DND-41 (cell line): ENCODE measurements at regions not wholly inside any gene's neighbourhood (a gene's known extent, or its start where the extent isn't known, plus 50 kb on each side); places are given as distances from the start of the nearest gene placed in this dataset.

ENCODE experiments used
- ATAC-seq: fragments of 200-7000 bp; cut with Tn5 transposase; 3 replicates; pipeline ENCODE4 v1.9.1; 2021; ENCODE audit warnings: low read depth; ENCODE audit not compliant: insufficient read depth
- DNase-seq: peaks from one replicate; pipeline ENCODE4 v3.0.0-alpha.2; 2020
- H2AFZ ChIP-seq: 2 replicates; pipeline ENCODE4 v1.6.0; 2012; ENCODE audit warnings: low read depth, low read length
- H3K27ac ChIP-seq: 2 replicates; pipeline ENCODE4 v1.5.1; 2012; ENCODE audit warnings: low read length, inconsistent platforms
- H3K27me3 ChIP-seq: fragments of 200-600 bp; sonication (generic); 2 replicates; pipeline ENCODE4 v1.6.0; 2012; ENCODE audit warnings: low read length, mild to moderate bottlenecking, inconsistent platforms; ENCODE audit not compliant: insufficient read depth, poor library complexity
- H3K36me3 ChIP-seq: 2 replicates; pipeline ENCODE4 v1.5.1; 2012; ENCODE audit warnings: low read length, inconsistent platforms; ENCODE audit not compliant: insufficient read depth
- H3K4me1 ChIP-seq: 2 replicates; pipeline ENCODE4 v1.5.1; 2012; ENCODE audit warnings: mild to moderate bottlenecking, low read length; ENCODE audit not compliant: insufficient read depth
- H3K4me2 ChIP-seq: 2 replicates; pipeline ENCODE4 v1.6.0; 2012; ENCODE audit warnings: mild to moderate bottlenecking, moderate library complexity, low read length, inconsistent platforms; ENCODE audit not compliant: insufficient read depth
- H3K4me3 ChIP-seq, 2 experiments: fragments of 200-600 bp in 1 of 2; shearing (Covaris generic) in 1 of 2; 2 replicates each; pipeline ENCODE4 v1.5.1; 2012 to 2016; ENCODE audit warnings: inconsistent platforms in 2 of 2, low read length in 2 of 2, mild to moderate bottlenecking in 2 of 2, low read depth in 1 of 2, moderate library complexity in 1 of 2
- H3K79me2 ChIP-seq: 2 replicates; pipeline ENCODE4 v1.6.0; 2012; ENCODE audit warnings: low read length, inconsistent platforms; ENCODE audit not compliant: insufficient read depth
- H3K9ac ChIP-seq: 2 replicates; pipeline ENCODE4 v1.6.0; 2012; ENCODE audit warnings: low read depth, mild to moderate bottlenecking, inconsistent platforms, low read length, moderate library complexity
- H3K9me3 ChIP-seq: 2 replicates; pipeline ENCODE4 v1.5.1; 2012; ENCODE audit warnings: low read length, moderate library complexity, mild to moderate bottlenecking, inconsistent platforms; ENCODE audit not compliant: insufficient read depth, severe bottlenecking
- H4K20me1 ChIP-seq: 2 replicates; pipeline ENCODE4 v1.6.0; 2012; ENCODE audit warnings: low read length; ENCODE audit not compliant: insufficient read depth
- EZH2 ChIP-seq: IDR thresholded peaks from 3 replicates; pipeline ENCODE4 v1.6.1; 2012; ENCODE audit warnings: borderline replicate concordance, low read depth, mild to moderate bottlenecking, moderate library complexity, low read length, inconsistent platforms; ENCODE audit not compliant: severe bottlenecking
- TF ChIP-seq, protein P1 (sequence below): IDR thresholded peaks from 2 replicates; pipeline ENCODE4 v1.5.1; 2012; ENCODE audit warnings: borderline replicate concordance, low read length, moderate library complexity, mild to moderate bottlenecking; ENCODE audit not compliant: poor library complexity, severe bottlenecking; ENCODE audit errors: extremely low read depth

DNA sequence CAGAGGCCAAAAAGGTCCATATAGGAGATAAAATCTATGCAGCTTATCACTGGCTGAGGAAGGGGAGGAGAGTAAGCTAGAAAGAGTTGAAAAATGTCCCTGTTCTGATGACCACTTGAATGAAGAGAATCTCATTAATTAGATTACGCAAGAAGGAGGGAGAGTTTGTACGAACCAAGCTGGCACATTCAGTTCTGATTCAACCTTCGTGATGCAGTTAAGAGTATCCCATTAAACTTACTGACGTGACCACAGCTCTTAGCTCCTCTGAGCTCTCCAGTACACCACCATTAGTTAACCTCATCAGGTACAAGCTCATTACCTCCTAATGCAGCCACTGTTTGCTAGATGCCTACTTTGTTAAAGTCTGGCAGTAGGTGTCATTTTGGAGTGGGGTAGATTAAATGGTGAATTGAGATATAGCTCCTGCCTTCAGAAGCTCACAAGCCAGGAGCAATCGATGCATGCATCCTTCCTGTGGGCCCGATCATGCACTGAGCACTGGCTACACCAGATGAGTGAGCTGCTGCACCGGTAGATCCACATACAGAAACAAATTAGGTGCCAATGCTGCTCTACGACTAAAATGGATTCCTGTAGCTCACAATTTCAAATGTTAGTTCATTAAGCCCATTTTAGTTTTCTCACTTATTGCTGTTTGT is 458.3 kb downstream of the COG6 start:
- Histone ChIP-seq H3K79me2 (no peaks in the 10 kb centered on the region), H3K4me2 (no peak overlapping the region), H3K27ac (no peak overlapping the region), H3K27me3 (peaks cover 13% of the 10 kb centered on the region), H3K9me3 (no peaks in the 10 kb centered on the region), H3K4me1 (no peaks in the 10 kb centered on the region), H3K4me3 (no peak overlapping the region), H4K20me1 (no peaks in the 10 kb centered on the region), H2AFZ (no peak overlapping the region), H3K36me3 (no peaks in the 10 kb centered on the region), H3K9ac (no peak overlapping the region)
- DNase-seq (no peak), ATAC-seq (no peak)
- TF ChIP-seq, protein P1, sequence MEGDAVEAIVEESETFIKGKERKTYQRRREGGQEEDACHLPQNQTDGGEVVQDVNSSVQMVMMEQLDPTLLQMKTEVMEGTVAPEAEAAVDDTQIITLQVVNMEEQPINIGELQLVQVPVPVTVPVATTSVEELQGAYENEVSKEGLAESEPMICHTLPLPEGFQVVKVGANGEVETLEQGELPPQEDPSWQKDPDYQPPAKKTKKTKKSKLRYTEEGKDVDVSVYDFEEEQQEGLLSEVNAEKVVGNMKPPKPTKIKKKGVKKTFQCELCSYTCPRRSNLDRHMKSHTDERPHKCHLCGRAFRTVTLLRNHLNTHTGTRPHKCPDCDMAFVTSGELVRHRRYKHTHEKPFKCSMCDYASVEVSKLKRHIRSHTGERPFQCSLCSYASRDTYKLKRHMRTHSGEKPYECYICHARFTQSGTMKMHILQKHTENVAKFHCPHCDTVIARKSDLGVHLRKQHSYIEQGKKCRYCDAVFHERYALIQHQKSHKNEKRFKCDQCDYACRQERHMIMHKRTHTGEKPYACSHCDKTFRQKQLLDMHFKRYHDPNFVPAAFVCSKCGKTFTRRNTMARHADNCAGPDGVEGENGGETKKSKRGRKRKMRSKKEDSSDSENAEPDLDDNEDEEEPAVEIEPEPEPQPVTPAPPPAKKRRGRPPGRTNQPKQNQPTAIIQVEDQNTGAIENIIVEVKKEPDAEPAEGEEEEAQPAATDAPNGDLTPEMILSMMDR = no peak
- TF ChIP-seq EZH2 = no peak

GRCh38 chr13:40114305-40114896 is 458.9 kb downstream of the COG6 start:
- Histone ChIP-seq H3K4me3 (no peak overlapping the region), H3K36me3 (no peaks in the 10 kb centered on the region), H4K20me1 (no peaks in the 10 kb centered on the region), H3K27me3 (peaks cover 13% of the 10 kb centered on the region), H3K4me2 (no peak overlapping the region), H3K9me3 (no peaks in the 10 kb centered on the region), H3K79me2 (no peaks in the 10 kb centered on the region), H2AFZ (no peak overlapping the region), H3K9ac (no peak overlapping the region), H3K27ac (no peak overlapping the region), H3K4me1 (no peaks in the 10 kb centered on the region)
- ATAC-seq (no peak), DNase-seq (no peak)
- TF ChIP-seq EZH2 = no peak
- TF ChIP-seq, protein P1 = no peak

DNA sequence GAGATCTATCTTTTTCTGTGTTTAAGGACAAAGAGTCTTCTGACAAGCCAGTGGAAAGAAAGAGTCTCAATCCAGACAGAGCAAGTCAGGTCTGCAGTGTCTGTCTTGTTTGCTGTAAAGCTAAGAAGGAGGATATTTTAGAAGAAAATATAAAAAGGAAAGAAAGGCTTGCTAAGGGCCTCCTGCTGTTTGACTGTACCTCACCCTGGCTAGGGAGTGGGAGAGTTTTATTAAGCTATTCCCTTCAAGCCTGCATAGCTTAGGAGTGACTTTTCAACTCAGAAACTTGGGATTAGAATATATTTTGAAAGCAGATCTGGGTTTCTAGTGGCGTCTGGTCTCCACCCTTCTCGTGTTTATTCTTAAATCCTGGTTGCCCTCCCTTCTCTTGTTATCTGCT is 460.0 kb downstream of the COG6 start:
- Histone ChIP-seq H3K36me3 (no peaks in the 10 kb centered on the region), H3K9ac (no peak overlapping the region), H3K4me2 (no peak overlapping the region), H3K27ac (no peak overlapping the region), H3K27me3 (peaks cover 8% of the 10 kb centered on the region), H4K20me1 (no peaks in the 10 kb centered on the region), H3K9me3 (no peaks in the 10 kb centered on the region), H3K79me2 (no peaks in the 10 kb centered on the region), H3K4me1 (no peaks in the 10 kb centered on the region), H3K4me3 (no peak overlapping the region), H2AFZ (no peak overlapping the region)
- no peak for ATAC-seq
- no peak for DNase-seq
- no peak for TF ChIP-seq EZH2
- TF ChIP-seq, protein P1 = no peak
